HEK293T (cell line): ENCODE measurements at regions not wholly inside any gene's neighbourhood (a gene's known extent, or its start where the extent isn't known, plus 50 kb on each side); places are given as distances from the start of the nearest gene placed in this dataset.

Experiments
- SP1 ChIP-seq: fragments of 450-650 bp; IDR thresholded peaks from 2 replicates; pipeline ENCODE4 v1.6.1; 2017
- TF ChIP-seq, protein P1 (sequence below): fragments of 450-650 bp; IDR thresholded peaks from 2 replicates; pipeline ENCODE4 v1.6.1; 2016

DNA sequence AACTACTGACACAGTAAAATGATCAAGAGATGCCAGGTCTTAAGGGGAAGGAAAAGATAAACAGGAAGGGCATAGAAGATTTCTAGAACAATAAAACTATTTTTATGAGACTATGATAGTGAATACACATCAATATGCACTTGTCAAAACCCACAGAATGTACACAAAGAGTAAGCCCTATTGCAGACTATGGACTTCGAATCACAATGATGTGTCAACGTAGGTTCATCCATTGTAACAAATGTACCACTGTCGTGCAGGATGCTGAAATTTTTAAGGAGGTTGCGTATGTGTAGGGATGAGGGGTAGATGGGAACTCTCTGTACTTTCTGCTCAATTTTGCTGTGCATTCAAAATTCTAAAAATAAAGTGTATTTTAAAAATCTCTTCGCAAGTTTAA is 171.9 kb downstream of the KLF12 start:
- no peak for TF ChIP-seq SP1
- TF ChIP-seq, protein P1, sequence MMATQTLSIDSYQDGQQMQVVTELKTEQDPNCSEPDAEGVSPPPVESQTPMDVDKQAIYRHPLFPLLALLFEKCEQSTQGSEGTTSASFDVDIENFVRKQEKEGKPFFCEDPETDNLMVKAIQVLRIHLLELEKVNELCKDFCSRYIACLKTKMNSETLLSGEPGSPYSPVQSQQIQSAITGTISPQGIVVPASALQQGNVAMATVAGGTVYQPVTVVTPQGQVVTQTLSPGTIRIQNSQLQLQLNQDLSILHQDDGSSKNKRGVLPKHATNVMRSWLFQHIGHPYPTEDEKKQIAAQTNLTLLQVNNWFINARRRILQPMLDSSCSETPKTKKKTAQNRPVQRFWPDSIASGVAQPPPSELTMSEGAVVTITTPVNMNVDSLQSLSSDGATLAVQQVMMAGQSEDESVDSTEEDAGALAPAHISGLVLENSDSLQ: no peak
